ENCODE measurements at regions not wholly inside any gene's neighbourhood (a gene's known extent, or its start where the extent isn't known, plus 50 kb on each side); places are given as distances from the start of the nearest gene placed in this dataset.

GRCh38 chr10:128884033-128884425 is 583.0 kb upstream of the MGMT start:
- no TSS peak for BruUV-seq (replicated peaks)
- Histone ChIP-seq H3K79me2 (ENCODE audit: control insufficient read depth, insufficient read depth, low read length) (no peaks in the 10 kb centered on the region), H3K4me1 (ENCODE audit: control insufficient read depth, extremely low read depth, insufficient read depth, low read length) (no peaks in the 10 kb centered on the region), H3K27me3 (ENCODE audit: control insufficient read depth in 2 of 2, insufficient read depth in 2 of 2, low read length in 2 of 2) (no peaks in the 10 kb centered on the region), H2AFZ (ENCODE audit: low read depth, low read length) (no peak overlapping the region), H3K9me3 (replicated peaks; ENCODE audit: control insufficient read depth, insufficient read depth, low read length) (peaks cover 3% of the 10 kb centered on the region), H3K9me1 (replicated peaks; ENCODE audit: control insufficient read depth, extremely low read depth, insufficient read depth, low read length) (no peaks in the 10 kb centered on the region), H4K20me1 (replicated peaks; ENCODE audit: control insufficient read depth, extremely low read depth, insufficient read depth, low read length) (no peaks in the 10 kb centered on the region), H3K4me2 (ENCODE audit: insufficient read depth, low read length) (no peak overlapping the region), H3K9ac (replicated peaks; ENCODE audit: extremely low read depth, insufficient read depth, low read length) (no peak overlapping the region), H3K27ac (ENCODE audit: insufficient read depth, low read depth, low read length) (no peak overlapping the region), H3K36me3 (ENCODE audit: control insufficient read depth in 2 of 2, extremely low read depth in 1 of 2, insufficient read depth in 2 of 2, low read length in 2 of 2) (no peaks in the 10 kb centered on the region), H3K4me3 (replicated peaks in 1 of 3; ENCODE audit: insufficient read depth in 1 of 3, low read depth in 1 of 3, low read length in 3 of 3) (no peak overlapping the region)
- dilution Hi-C loops (cut with MboI; ENCODE audit: extremely low pct_ligation_motif_present, low sequenced_read_pairs) (no loop called here), intact Hi-C loops (cut with micrococcal nuclease) (no loop called here)
- TF ChIP-seq MYC (IDR thresholded peaks at IDR 0.05; ENCODE audit: low read depth, low read length) (no peak), POLR2AphosphoS5 (IDR thresholded peaks at IDR 0.05; ENCODE audit: insufficient read depth, low read depth, low read length) (no peak)
- ChIA-PET CTCF (no interaction called here), POLR2A (no interaction called here)
- no peak for DNase-seq (ENCODE audit: low read depth, low spot score)
- no peak for FAIRE-seq

- no TSS peak for BruUV-seq (replicated peaks)
- no peak for DNase-seq (ENCODE audit: low read depth, low spot score)
- dilution Hi-C loops (cut with MboI; ENCODE audit: extremely low pct_ligation_motif_present, low sequenced_read_pairs) = no loop called here
These were observed 582.5 kb upstream of the MGMT start for GRCh38 chr10:128884496-128885072.

More at GRCh38 chr10:128884496-128885072, 582.5 kb upstream of the MGMT start:
- H3K4me3 ChIP-seq (replicated peaks in 1 of 3; ENCODE audit: insufficient read depth in 1 of 3, low read depth in 1 of 3, low read length in 3 of 3) = no peak overlapping the region
- FAIRE-seq = no peak
- no peak overlapping the region for H3K27ac ChIP-seq (ENCODE audit: insufficient read depth, low read depth, low read length)
- ChIA-PET CTCF (no interaction called here), POLR2A (no interaction called here)
- intact Hi-C loops (cut with micrococcal nuclease) = no loop called here
- H3K36me3 ChIP-seq (ENCODE audit: control insufficient read depth in 2 of 2, extremely low read depth in 1 of 2, insufficient read depth in 2 of 2, low read length in 2 of 2) = no peaks in the 10 kb centered on the region
- H3K9me3 ChIP-seq (replicated peaks; ENCODE audit: control insufficient read depth, insufficient read depth, low read length) = peaks cover 3% of the 10 kb centered on the region
- no peak for TF ChIP-seq JUN (IDR thresholded peaks at IDR 0.05; ENCODE audit: borderline replicate concordance, insufficient read depth, insufficient read length, low read depth)
- TF ChIP-seq MYC (IDR thresholded peaks at IDR 0.05; ENCODE audit: low read depth, low read length) = no peak
- no peak for TF ChIP-seq FOS (IDR thresholded peaks at IDR 0.05; ENCODE audit: borderline replicate concordance, insufficient read depth, low read length)
- no peak for TF ChIP-seq CTCF (IDR thresholded peaks at IDR 0.05; ENCODE audit: extremely low read depth in 1 of 2, insufficient read depth in 1 of 2, low read depth in 1 of 2, low read length in 2 of 2)
- TF ChIP-seq POLR2A (IDR thresholded peaks at IDR 0.05; ENCODE audit: low read depth, low read length) = no peak
- no peak for TF ChIP-seq EZH2 (IDR thresholded peaks at IDR 0.05; ENCODE audit: borderline replicate concordance, low read depth, low read length, severe bottlenecking)
- no peak for TF ChIP-seq GATA2 (IDR thresholded peaks at IDR 0.05; ENCODE audit: insufficient read depth, insufficient read length, low read depth, low read length)
- TF ChIP-seq MAX (IDR thresholded peaks at IDR 0.05; ENCODE audit: insufficient read depth, insufficient read length) = no peak
- TF ChIP-seq POLR2AphosphoS5 (IDR thresholded peaks at IDR 0.05; ENCODE audit: insufficient read depth, low read depth, low read length) = no peak
- H3K79me2 ChIP-seq (ENCODE audit: control insufficient read depth, insufficient read depth, low read length) = no peaks in the 10 kb centered on the region
- no peaks in the 10 kb centered on the region for H3K9me1 ChIP-seq (replicated peaks; ENCODE audit: control insufficient read depth, extremely low read depth, insufficient read depth, low read length)
- H4K20me1 ChIP-seq (replicated peaks; ENCODE audit: control insufficient read depth, extremely low read depth, insufficient read depth, low read length) = no peaks in the 10 kb centered on the region
- H3K4me2 ChIP-seq (ENCODE audit: insufficient read depth, low read length) = no peak overlapping the region
- no peak overlapping the region for H2AFZ ChIP-seq (ENCODE audit: low read depth, low read length)
- no peaks in the 10 kb centered on the region for H3K27me3 ChIP-seq (ENCODE audit: control insufficient read depth in 2 of 2, insufficient read depth in 2 of 2, low read length in 2 of 2)
- no peak overlapping the region for H3K9ac ChIP-seq (replicated peaks; ENCODE audit: extremely low read depth, insufficient read depth, low read length)
- no peaks in the 10 kb centered on the region for H3K4me1 ChIP-seq (ENCODE audit: control insufficient read depth, extremely low read depth, insufficient read depth, low read length)
